NB4 (cell line): ENCODE measurements at regions not wholly inside any gene's neighbourhood (a gene's known extent, or its start where the extent isn't known, plus 50 kb on each side); places are given as distances from the start of the nearest gene placed in this dataset.

Experiments
- POLR2A ChIP-seq: IDR thresholded peaks from 2 replicates; pipeline ENCODE4 v1.6.1; 2011; ENCODE audit warnings: mild to moderate bottlenecking; ENCODE audit not compliant: insufficient read length; ENCODE audit errors: extremely low read depth
- TF ChIP-seq, protein P1 (sequence below): IDR thresholded peaks from one replicate; pipeline ENCODE4 v1.5.1; 2012; ENCODE audit warnings: low read depth, low read length

DNA sequence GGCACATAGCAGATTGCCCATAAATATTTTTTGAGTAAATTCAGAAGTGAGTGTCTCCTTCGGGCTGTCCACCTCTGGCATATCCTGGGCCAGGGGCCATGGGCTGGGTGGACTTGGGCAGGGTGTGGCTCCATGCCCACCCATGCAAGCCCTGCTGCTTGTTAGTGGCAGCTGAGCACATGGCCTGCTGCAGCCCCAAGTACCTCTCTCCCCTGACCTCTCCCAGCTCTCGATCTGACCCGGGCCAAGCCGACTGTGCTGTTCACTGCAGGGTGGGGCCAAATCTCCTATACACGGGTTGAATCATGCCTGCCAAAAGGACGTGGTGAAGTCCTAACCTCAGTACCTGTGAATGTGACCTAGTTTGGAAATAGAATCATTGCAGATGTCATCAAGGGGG, 132.5 kb upstream of the C1orf174 start:
- TF ChIP-seq, protein P1, sequence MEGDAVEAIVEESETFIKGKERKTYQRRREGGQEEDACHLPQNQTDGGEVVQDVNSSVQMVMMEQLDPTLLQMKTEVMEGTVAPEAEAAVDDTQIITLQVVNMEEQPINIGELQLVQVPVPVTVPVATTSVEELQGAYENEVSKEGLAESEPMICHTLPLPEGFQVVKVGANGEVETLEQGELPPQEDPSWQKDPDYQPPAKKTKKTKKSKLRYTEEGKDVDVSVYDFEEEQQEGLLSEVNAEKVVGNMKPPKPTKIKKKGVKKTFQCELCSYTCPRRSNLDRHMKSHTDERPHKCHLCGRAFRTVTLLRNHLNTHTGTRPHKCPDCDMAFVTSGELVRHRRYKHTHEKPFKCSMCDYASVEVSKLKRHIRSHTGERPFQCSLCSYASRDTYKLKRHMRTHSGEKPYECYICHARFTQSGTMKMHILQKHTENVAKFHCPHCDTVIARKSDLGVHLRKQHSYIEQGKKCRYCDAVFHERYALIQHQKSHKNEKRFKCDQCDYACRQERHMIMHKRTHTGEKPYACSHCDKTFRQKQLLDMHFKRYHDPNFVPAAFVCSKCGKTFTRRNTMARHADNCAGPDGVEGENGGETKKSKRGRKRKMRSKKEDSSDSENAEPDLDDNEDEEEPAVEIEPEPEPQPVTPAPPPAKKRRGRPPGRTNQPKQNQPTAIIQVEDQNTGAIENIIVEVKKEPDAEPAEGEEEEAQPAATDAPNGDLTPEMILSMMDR = no peak
- no peak for TF ChIP-seq POLR2A
